GM19328 (cell line): ENCODE measurements at regions not wholly inside any gene's neighbourhood (a gene's known extent, or its start where the extent isn't known, plus 50 kb on each side); places are given as distances from the start of the nearest gene placed in this dataset.
"Not testable (repeated sequence)": the region's sequence is repeated elsewhere in the genome, so short reads cannot be mapped to it uniquely, and the experiment has no call there.

Experiments used
- ATAC-seq: cut with Tn5 transposase; IDR thresholded peaks from one replicate; pipeline ENCODE4 v1.9.1; 2021; ENCODE audit warnings: mild to moderate bottlenecking, moderate library complexity; ENCODE audit not compliant: unreplicated experiment

DNA sequence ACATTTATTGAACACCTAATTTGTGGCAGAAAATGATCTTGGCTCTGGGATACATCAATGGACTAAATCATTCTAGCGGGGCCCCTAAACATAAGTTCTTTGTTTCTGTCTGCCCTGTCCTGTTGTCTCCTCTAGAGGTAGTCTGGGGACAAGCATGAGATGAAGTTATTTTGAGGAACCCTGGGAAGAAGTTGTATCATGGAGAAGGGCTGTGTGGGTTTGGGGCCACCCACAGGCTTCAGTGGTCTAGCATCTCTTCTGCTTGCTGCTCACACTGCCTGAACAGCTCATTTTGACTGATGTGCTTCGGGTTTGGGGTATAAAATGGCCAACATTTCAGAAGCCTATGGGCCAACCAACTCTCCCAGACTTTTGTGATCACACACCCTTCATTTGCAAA lies 50.3 kb upstream of the OSBPL11 start:
- no peak for ATAC-seq

DNA sequence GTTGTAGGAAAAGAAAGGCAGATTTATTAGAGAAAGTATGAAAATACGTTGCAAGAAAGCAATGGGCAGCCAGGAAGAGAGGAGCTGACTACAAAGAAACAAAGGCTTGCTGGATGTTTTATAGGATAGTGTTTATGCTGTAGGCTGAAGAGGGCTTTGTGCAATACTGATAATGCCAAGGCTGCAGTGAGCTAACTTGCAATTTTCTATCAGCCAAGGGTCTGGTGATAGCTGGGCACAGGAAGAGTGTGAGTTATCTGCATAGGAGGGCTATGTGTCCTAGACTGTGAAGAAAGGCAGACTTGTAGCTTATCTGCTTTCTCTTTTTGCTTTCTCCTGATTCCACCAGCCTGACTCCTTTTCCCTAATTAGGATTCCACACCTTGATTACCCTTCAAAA lies 51.3 kb upstream of the OSBPL11 start:
- ATAC-seq, result no peak

DNA sequence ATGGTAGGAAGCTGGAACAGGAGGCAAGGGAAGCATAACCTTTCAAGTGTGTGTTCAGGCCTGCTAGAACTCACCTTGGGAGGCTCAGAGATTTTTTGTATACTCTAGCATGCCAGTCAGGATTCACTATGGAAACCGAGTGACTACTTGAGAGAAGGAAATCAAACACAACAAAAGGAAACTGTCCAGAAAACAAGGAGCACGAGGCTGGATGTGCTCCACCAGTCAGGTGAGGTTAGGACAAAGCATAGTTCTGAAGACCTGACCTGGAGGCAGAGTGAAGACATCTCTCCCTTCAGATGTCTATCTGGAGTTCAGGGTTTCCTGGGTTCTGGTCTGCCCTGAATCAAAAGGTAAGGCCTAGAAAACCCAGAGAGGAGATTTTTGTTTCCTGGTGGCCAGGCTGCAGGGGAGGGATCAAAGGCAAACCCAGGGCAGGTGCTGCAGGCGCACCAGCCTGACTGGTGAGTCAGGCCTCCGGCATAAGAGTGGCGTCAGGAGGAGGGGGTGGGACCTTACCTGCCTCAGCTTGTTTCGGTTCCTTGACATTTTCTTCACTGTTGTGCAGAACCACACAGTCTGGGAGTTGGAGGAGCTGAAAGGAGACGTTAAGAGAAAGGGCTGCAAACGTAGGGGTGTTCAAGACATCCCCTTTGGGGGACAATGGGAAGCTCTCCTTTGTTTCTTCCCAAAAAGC lies 52.2 kb upstream of the OSBPL11 start:
- ATAC-seq, result no peak

DNA sequence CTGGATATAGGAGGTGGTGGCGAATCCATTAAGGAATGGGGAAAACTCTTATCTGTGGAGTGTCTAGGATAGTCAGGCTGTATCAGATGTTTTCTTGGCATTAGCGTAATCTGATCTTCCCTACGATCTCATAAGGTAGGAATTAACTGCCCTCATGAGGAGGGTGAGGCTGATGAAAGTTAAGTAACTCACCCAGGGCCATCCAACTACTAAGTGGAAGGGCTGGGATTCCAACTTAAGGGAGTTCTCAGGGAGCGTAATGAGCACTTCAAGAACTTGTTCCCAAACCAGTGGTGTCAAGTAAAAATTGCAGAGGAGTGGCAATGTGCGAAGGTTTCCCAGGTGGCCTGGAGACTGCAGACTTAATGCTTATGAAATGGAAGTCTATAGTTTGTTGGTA lies 55.9 kb upstream of the OSBPL11 start:
- ATAC-seq, result no peak

DNA sequence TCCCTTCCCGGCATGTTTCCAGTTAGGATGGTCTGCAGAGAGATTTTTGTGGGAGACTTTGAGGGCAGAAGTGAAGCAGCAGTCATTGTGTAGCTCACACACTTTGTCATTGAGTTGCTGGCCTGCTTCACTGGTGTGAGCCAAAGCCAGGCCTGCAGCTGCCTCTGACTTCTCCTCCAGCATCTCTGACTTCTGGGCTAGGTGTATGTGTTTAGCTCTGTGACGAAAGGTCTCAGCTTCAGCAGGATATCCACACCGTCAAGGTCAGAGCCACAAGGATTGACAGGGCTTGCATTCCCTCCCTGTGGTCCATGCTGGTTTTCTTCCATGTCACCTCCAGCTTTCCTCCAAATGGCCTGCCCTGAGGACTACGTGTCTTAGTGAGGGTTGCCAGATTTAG lies 57.1 kb upstream of the OSBPL11 start:
- ATAC-seq, result no peak

DNA sequence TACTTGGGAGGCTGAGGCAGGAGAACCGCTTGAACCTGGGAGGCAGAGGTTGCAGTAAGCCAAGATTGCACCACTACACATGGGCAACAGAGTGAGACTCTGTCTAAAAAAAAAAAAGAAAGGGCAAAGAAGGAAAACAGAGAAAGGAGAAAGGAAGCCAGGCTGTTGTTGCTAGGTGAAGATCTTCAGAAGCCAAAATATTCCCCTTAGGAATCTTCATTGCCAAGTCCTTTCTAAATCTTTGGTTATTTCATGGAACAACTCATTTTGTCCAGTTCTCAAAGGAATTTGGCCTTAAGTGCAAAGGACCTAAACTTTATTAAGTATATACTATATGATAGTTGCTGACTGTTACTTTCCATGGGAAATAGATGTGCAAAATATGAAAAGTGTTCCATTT lies 59.2 kb upstream of the OSBPL11 start:
- no peak for ATAC-seq

DNA sequence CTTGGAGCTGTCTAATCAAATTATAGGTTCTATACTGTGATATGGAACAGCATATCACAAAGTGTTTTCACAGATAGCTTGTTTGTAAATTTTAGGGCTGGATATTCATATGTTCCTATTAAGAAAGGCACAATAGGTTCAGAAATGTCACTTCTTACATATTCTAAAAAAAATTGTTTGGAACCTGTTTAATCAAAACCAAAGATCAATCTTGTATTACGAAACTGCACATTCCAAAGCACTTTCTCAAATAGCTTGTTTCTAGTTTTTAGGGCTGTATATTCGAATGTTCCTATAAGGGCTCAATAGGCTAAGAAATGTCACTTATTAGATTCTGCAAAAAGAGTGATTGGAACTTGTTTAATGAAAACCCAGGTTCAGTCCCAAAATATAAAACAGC lies 67.4 kb upstream of the OSBPL11 start:
- ATAC-seq, result no peak

DNA sequence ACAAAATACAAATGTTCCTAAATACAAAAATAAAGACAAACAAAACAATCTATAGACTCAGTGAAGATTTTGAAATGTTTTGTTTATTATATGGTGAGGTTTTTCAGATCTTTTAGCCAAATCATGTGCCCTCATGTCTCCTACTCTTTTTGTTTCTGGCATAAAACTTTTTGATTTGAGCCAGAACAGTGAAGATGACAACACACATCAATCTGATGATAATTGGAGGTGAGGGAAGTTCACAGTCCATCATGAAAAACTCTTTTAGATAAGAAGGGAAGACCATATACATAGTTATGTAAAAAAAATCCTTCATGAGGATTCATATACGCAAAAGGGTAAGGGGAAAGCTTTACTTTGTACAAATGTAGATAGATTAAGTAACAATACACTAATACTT lies 75.1 kb upstream of the OSBPL11 start:
- ATAC-seq, result no peak

DNA sequence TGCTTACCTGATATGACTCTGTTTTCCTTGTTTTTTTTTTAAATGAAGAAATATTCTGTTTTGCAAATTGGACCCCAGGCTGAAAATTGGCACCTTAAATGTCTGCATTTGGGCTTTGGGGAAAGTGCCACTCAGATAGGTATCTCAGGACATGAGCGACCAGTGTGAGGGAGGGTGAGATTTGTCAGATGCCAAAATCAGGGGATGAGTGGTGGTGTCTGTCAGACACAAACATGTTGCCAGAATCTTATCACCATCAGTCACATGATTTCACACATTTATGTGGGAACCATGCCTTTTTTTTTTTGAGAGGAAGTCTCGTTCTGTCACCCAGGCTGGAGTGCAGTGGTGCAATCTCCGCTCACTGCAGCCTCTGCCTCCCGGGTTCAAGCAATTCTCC lies 75.6 kb upstream of the OSBPL11 start:
- no peak for ATAC-seq

DNA sequence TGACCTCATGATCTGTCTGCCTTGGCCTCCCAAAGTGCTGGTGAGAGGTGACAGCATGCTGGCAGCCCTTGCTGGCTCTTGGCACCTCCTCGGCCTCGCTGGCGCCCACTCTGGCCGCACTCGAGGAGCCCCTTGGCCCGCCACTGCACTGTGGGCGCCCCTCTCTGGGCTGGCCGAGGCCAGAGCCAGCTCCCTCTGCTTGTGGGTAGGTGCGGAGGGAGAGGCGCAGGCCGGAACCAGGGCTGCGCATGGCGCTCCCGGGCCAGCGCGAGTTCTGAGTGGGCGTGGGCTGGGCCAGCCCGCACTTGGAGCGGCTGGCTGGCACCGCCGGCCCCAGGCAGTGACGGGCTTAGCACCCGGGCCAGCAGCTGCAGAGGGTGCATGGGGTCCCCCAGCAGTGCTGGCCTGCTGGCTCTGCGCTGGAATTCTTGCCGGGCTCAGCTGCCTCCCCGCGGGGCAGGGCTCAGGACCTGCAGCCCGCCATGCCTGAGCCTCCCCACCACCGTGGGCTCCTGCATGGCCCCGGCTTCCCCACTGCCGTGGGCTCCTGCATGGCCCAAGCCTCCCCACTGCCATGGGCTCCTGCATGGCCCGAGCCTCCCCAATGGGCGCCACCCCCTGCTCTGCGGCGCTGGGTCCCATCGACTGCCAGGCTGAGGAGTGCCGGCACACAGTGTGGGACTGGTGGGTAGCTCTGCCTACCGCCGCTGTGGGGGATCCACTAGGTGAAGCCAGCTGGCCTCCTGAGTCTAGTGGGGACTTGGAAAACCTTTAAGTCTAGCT lies 76.4 kb upstream of the OSBPL11 start:
- ATAC-seq, result no peak

DNA sequence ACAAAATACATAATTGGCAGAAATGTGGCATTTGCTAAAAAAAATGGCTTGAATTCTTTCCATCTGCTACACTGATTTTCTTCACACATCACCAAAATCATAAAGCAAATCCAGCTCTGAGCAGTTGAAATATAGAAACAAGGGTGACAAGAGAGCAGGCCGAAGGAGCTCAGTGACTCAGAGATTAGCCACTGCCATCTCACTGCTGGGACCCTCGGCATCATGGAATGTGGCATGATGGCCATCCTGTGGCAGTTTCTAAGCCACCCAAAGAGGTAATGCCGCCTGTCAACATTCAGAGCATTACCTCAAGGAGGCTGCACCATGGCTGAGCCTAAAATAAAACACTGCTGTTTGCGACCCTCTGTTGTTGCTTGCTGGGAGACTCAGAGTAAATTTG lies 80.5 kb upstream of the OSBPL11 start:
- ATAC-seq, result no peak

DNA sequence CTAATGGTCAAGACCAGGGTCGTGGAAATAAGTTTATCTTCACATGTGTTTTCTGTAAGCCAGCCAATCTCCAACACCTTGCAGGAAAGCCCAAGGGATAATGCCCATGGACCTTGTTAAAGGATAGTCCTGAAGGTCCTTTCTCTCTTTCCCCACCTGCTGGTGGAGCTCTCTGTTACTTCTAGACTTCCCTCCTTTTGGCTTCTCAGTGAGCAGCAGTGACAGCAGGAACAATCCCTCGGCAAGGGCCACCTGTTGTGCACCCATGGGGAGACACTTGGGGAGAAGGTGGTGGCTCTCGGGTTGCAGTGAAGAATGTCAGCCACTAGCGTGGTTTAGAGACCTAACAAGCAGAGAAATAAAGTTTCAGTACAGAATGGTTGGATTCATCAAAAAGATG lies 84.0 kb upstream of the OSBPL11 start:
- no peak for ATAC-seq

DNA sequence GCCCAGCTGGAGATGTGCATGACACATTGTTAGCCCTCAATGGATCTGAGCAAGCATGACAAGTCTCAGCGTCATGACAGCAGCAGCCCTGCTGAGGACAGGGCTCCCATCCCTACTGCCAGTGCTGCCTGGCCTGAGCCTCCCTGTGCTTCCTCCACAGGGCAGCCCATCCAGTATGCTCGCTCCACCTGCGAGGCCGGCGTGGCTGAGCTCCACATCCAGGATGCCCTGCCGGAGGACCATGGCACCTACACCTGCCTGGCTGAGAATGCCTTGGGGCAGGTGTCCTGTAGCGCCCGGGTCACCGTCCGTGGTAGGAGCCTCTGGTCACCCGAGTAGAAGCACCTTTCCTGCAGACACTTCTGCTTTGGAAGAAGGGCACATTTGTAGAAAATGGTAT lies 85.8 kb upstream of the OSBPL11 start:
- no peak for ATAC-seq

DNA sequence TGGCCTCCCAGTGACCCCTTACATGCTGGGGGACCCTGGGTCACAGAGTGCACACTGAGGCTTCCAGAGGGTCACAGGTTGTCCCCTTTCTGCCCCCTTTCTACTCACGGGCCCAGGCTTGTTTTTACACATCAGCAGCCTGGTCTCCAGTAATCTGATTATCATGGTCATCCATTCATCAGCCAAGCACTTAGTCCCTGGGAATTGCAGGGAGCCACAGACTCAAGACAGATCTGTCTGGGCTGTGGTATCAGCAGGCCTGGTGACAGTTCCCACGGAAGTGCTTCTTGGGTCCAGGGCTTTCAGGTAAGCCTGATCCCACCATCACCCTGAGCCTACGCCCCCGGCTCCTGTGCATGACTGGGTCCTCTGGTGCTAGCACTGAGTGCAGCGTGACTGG lies 86.6 kb upstream of the OSBPL11 start:
- ATAC-seq, result not testable (repeated sequence)

DNA sequence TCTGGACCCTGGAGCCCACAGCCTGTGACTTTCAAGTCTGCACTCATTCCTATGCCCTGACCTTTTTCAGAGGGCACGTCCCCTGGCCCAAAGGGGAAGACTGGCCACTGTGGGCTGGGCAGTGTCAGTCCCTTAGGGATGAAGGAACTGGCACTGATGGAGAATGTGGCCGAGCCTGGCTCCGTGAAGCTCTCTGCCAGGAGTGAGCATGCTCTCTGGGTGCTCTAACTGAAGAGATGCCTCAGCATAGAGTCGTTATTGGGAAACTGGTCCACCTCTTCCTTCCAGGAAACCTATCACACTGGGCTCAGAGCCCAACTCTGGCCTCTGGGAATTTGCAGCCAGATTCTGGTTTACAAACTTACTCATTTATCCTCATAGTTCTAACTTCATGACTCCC lies 87.3 kb upstream of the OSBPL11 start:
- ATAC-seq, result not testable (repeated sequence)

DNA sequence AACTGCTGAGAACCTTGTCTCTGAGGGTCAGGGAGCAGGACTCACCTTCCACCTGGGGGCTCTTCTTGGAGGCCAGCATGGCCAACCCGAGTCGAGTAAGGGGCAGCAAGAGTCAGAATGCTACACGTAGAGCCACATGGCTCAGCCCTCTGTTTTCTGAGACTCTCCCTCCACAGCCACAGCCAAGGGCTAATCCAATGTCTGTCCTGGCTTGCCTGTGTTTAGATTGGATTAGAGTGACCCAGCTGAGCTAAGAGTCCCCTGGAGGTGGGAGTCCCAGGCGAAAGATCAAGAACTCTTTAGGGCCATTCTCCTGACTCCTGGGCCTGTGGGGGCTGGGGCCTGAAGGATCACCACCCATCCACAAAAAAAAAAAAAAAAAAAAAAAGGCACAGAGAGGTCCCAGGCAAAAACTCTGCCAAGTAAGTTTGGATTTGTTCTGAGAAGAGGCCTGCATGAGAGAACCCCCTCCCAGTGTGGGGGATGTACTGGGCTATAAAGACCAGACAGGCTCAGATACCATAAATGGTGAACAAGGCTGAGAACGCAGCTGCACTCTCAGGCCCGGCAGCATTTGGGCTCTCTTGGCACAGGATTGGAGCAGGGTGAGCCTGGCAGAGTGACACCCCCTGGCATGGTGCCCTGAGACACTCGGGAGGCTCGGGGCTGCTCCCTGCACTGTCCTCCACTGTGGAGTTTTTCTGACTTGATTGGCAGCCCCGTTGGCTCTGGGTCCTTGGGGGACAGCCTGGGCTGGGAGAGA lies 88.0 kb upstream of the OSBPL11 start:
- no peak for ATAC-seq

DNA sequence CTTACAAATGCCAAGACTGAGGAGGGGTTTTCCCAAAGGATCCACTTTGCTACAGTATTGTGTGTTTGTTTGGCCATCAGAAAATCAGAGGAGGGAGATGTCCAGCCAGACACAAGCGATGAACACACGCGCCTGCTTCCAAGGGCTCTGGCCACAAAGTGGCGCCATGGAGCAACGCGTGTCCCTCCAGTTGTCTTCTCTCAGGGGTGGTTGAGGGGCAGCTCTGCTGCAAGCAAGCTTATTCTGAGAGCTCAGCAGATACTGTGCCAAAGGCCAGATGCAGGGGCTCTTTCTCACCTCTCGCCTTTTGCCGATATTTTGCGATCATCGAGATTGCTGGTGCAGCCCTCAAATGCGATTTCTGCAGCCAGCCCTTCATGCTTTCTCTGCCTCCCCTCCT lies 88.9 kb upstream of the OSBPL11 start:
- ATAC-seq, result no peak

DNA sequence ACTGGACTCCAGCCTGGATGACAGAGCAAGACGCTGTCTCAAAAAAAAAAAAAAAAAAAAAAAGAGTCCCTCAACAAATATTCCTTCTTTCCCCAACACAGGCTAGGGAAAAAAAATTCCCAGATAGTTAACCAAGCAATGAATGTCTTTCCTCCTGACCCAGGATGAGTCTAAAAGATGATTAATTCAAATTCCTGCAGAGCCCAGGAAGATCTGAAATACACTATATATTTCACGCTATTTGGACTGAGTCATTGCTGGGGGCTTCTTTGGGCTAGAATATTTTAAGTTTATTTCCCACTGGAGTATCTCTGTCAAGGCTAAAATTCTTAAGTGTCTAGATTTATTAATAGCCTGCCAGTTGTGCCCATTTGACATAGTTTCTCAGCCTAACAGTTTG lies 90.4 kb upstream of the OSBPL11 start:
- ATAC-seq, result not testable (repeated sequence)

DNA sequence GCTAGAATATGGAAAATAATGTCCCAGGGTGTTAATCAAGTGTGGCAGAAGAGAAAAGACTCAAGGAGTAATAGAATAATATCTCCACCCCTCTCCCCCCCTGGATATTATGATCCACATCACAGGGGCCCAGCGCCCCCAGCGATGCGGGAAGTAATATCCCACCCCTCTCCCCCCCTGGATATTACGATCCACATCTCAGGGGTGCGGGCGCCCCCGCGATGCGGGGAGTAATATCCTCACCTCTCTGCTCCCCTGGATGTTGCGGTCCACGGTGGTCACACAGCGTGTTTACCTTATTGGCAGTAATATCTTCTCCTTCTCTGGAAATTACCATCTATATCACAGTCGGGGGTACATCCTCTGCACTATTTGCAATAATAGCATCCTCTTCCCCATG lies 97.1 kb upstream of the OSBPL11 start:
- ATAC-seq, result no peak

DNA sequence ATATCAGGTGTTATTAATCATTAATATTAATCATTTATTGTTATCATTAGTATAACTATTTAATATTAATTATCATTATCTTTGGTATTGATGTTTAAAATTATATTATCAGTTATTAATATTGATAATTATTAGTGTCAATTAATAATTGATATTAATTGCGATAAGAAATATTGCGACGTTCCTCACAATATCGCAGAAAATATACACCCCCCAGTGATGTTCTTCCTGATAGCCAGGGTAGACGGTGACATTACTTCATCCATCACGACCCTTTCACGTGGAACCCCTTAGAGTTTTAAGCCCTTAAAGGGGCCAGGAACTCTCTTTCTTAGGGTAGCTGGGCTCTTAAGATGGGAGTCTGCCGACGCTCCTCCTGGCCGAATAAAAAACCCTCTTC lies 98.6 kb upstream of the OSBPL11 start:
- ATAC-seq, result no peak

DNA sequence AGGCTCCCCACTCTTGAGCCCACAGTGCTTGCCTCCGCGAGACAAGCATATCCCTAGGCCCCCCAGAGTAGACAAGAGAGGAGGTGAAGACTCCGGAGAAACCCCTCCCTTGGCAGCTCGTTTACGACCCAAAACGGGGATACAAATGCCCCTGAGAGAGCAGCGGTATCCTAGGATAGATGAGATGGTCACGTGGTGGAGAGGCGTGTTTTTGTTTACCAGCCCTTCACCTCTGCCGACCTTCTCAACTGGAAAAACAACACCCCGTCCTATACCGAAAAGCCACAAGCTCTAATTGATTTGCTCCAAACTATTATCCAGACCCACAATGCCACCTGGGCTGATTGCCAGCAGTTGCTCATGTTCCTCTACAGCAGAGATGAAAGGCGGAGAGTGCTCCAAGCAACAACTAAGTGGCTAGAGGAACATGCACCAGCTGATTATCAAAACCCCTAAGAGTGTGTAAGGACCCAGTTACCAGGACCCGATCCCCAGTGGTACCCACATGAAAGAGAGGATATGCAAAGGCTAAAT lies 99.5 kb upstream of the OSBPL11 start:
- no peak for ATAC-seq

DNA sequence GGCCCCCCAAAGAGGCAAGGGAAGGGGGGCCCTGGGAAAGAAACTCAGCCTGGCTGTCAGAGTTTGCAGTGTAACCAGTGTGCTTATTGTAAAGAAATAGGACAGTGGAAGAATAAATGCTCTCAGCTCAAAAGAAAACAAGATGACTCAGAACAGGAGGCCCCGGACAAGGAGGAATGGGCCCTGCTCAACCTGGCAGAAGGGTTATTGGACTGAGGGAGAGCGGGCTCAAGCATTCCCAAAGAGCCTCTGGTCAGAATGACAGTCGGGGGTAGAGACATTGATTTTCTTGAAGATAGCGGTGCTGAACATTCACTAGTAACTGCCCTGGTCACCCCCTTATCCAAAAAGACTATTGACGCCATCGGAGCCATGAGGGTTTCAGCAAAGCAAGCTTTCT lies 100.4 kb upstream of the OSBPL11 start:
- ATAC-seq, result no peak
